ENCODE measurements at regions not wholly inside any gene's neighbourhood (a gene's known extent, or its start where the extent isn't known, plus 50 kb on each side); places are given as distances from the start of the nearest gene placed in this dataset.

GRCh38 chr6:26284537-26285142 is 80.4 kb upstream of the BTN3A2 start:
- TF ChIP-seq CTCF (IDR thresholded peaks at IDR 0.05; ENCODE audit: insufficient read depth, low read depth, low read length) = no peak
- H3K4me3 ChIP-seq (ENCODE audit: low read depth, low read length) = peak overlapping the region; percentile 91
- DNase-seq (ENCODE audit: low read depth) = peak; percentile 76

GRCh38 chr6:26285143-26286134 is 79.6 kb upstream of the BTN3A2 start:
- no peak for TF ChIP-seq CTCF (IDR thresholded peaks at IDR 0.05; ENCODE audit: insufficient read depth, low read depth, low read length)
- peak overlapping the region; percentile 91 for H3K4me3 ChIP-seq (ENCODE audit: low read depth, low read length)
- DNase-seq (ENCODE audit: low read depth) = peak; percentile 99

DNA sequence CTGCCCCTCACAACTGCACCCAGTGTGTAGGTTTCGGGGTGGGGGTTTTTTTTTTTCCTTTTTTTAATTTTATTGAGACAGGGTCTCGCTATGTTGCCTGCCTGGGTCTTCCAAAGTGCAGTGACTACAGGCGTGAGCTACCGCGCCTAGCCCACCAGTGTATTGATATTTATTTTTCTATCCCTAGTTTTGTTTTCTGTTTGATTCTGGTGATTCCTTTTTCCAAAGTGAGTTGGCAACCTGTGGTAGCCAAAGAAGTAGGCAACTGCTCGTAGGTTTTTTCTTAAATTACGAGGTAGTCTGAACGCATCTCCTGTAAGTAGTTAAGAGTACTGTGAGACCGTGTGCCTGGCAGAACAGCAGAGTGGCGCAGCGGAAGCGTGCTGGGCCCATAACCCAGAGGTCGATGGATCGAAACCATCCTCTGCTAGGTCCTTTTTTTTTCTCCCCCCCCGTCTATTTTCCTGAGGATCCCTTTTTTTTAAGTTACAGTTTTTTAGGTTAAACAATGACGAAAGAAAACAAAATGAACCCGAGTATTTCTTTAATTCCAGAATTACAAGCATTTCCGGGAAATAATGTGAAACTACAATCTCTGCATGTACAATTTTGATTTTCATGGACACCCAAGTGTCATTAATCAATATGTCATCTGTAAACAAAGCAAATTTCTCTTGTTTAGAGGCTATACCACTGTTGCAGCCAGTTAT is 78.7 kb upstream of the BTN3A2 start:
- H3K4me3 ChIP-seq (ENCODE audit: low read depth, low read length) = peak overlapping the region; percentile 91
- no peak for TF ChIP-seq CTCF (IDR thresholded peaks at IDR 0.05; ENCODE audit: insufficient read depth, low read depth, low read length)
- DNase-seq (ENCODE audit: low read depth) = peak; percentile 79

DNA sequence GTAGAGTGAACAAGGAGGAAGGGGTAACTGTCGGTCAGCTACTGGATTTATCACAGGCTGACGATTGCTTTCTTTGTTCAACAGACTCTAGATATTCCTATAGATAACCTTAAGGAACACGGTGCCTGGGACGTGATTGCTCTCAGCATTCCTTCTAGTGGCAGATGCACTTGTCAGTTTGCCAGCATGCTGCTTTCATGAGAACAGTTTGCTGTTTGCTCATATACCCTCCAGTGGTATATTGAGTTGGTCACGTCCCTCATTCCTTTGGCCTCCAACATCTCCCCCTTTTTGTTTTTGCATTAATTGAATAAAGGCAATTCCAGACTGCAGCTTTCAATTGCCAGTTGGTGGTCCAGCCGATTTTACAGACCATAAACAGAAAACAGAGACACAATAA is 76.8 kb upstream of the BTN3A2 start:
- H3K4me3 ChIP-seq (ENCODE audit: low read depth, low read length) = no peak overlapping the region
- DNase-seq (ENCODE audit: low read depth) = no peak
- TF ChIP-seq CTCF (IDR thresholded peaks at IDR 0.05; ENCODE audit: insufficient read depth, low read depth, low read length) = no peak

GRCh38 chr6:26290941-26291340 is 74.1 kb upstream of the BTN3A2 start:
- DNase-seq (ENCODE audit: low read depth) = no peak
- no peak for TF ChIP-seq CTCF (IDR thresholded peaks at IDR 0.05; ENCODE audit: insufficient read depth, low read depth, low read length)
- no peak overlapping the region for H3K4me3 ChIP-seq (ENCODE audit: low read depth, low read length)

DNA sequence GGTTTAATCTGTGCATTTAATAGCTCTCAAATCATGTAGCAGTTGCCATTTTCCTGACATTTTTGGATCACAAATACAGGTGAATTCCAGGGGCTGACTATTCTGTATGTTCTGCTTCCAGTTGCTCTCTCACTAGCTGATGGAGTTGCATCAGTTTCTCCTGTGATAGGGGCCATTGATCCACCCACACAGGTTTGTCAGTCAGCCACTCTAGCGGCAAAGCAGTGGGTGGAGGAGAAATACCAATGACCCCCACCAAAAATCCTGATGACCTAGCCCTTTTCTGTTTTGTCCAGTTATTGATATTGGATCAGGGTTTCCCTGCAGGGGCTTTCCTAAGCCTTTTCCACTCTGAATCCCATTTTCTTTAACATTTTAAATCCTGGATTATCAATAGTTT is 72.3 kb upstream of the BTN3A2 start:
- H3K4me3 ChIP-seq (ENCODE audit: low read depth, low read length) = no peak overlapping the region
- TF ChIP-seq CTCF (IDR thresholded peaks at IDR 0.05; ENCODE audit: insufficient read depth, low read depth, low read length) = no peak
- DNase-seq (ENCODE audit: low read depth) = no peak
